Ureter (tissue), 1 donor: ENCODE measurements at regions not wholly inside any gene's neighbourhood (a gene's known extent, or its start where the extent isn't known, plus 50 kb on each side); places are given as distances from the start of the nearest gene placed in this dataset.

Source experiments
- DNase-seq: peaks from one replicate; pipeline ENCODE4 v3.0.0-alpha.2; 2020; ENCODE audit warnings: low spot score
- donor health status: DM: yes; HTN: yes; CAD: no.

GRCh38 chr19:46944918-46945628, 74.6 kb upstream of the NPAS1 start:
- peak; percentile 59 for DNase-seq

- no peak for DNase-seq
Observed at GRCh38 chr19:46945694-46946489, 73.7 kb upstream of the NPAS1 start.

- DNase-seq, result no peak
Observed at GRCh38 chr19:46946611-46947238, 72.9 kb upstream of the NPAS1 start.

GRCh38 chr19:46947866-46948265, 71.8 kb upstream of the NPAS1 start:
- DNase-seq, result no peak

GRCh38 chr19:46950526-46951170, 69.0 kb upstream of the NPAS1 start:
- DNase-seq, result no peak

- DNase-seq, result no peak
Observed at GRCh38 chr19:46951171-46951986, 68.3 kb upstream of the NPAS1 start.

GRCh38 chr19:46952874-46953273, 66.8 kb upstream of the NPAS1 start:
- DNase-seq, result no peak

GRCh38 chr19:46953955-46954501, 65.6 kb upstream of the NPAS1 start:
- no peak for DNase-seq

- DNase-seq, result no peak
Observed at GRCh38 chr19:46954502-46954992, 65.1 kb upstream of the NPAS1 start.

- no peak for DNase-seq
Observed at GRCh38 chr19:46954993-46955812, 64.4 kb upstream of the NPAS1 start.

GRCh38 chr19:46955813-46956371, 63.7 kb upstream of the NPAS1 start:
- no peak for DNase-seq

GRCh38 chr19:46958532-46958931, 61.1 kb upstream of the NPAS1 start:
- DNase-seq, result no peak

GRCh38 chr19:46959894-46960556, 59.6 kb upstream of the NPAS1 start:
- no peak for DNase-seq

GRCh38 chr19:46962030-46962570, 57.5 kb upstream of the NPAS1 start:
- DNase-seq, result no peak

- DNase-seq, result no peak
Observed at GRCh38 chr19:46963093-46963734, 56.4 kb upstream of the NPAS1 start.

GRCh38 chr19:46967578-46968032, 52.0 kb upstream of the NPAS1 start:
- no peak for DNase-seq
